Hippocampal formation (tissue), 2 donors: ENCODE measurements at regions not wholly inside any gene's neighbourhood (a gene's known extent, or its start where the extent isn't known, plus 50 kb on each side); places are given as distances from the start of the nearest gene placed in this dataset.

ENCODE experiments used
- DNase-seq, 2 donors: peaks; one replicate each; lab custom pipeline; 2025; lab: John Stamatoyannopoulos, UW

DNA sequence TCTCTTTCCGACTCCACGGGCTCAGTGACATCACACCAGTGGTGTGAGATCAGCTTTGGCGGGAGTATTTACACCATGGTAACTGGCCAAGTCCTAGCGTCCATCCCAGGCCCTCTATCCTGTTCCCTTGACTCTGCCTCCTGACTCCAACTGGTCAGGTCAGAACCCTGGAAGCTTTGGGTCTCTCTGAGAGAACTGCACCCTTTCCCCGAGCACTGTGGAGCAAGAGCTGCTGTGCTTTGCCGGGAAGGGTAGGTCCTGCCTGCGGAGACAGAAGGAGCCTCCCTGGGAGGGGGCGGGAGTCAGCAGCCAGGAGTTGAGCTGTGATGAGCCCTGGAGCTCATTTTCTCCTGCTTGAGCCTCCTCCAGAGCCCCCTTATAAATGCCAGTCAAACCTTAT lies 212.1 kb upstream of the TNRC6C start:
- DNase-seq = no peak

DNA sequence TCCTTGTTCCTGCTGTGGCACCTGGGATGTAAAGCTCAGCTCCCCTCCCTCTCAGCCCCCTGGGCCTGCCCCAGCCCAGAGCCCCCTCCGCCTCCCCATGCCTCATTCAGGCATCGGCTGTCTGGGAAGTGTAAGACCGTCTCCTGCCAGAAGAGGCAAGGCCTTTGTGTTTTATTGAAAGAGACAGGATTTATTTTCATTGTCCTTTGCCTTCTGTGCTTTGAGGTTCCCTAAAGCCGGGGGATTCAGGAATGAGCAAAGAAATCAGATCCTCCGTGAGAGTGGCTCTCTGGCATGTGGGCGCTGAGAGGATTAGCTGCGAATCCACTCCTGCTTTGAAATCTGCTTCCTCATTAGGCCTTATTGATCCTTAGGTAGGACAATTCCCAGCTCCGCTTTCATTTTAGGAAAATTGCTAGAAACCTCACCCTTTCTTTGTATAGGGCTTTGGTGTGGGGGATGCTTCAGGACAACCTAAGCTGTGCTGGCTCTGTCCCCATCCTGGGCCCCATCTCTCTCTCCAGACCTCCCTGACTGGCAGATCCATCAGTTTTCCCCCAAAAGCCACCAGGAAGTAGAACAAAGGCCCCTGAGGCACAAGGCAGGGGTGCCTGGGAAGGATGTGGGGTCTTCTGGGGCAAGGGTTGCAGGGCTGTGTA lies 211.5 kb upstream of the TNRC6C start:
- no peak for DNase-seq

DNA sequence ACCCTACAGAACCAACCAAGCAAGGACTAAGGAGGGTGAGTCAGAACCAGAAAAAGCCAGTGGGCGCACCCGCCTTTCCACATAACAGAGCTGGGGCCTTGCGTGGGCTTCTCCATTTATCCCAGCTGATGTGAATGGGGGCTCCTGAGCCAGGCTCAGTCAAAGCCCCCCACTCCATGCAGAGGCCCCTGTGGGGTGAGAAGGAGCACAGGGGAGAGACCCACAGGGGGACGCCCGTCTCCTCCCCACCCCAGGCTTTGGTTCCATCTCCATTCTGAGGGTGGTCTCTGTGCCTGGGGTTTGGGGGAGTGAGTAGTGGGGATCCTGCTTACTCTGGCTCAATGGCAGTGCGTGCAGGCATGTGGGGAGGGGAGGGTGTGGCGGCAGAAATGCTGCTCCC lies 210.1 kb upstream of the TNRC6C start:
- DNase-seq = no peak

DNA sequence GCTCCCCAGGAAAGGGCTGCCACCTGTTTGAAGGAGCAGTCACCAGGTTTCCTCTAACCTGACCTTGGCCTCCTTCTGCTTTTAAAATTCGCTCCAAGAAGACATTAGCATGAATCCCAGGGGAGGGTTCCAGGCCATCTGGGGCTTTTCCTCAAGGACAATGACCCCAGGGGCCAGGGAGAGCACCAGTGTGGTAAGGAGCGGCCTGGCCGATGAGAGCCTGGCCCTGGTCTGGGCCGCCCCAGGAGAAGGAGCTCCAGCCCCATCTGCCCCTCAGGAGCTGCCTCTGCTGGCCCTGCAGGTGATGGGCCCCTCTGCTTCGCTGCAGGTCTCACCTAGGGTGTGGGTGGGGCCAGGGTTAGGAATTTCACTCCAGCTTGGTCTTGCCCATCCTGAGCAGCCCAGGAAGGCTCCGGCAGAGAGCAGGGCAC lies 209.2 kb upstream of the TNRC6C start:
- DNase-seq = no peak

DNA sequence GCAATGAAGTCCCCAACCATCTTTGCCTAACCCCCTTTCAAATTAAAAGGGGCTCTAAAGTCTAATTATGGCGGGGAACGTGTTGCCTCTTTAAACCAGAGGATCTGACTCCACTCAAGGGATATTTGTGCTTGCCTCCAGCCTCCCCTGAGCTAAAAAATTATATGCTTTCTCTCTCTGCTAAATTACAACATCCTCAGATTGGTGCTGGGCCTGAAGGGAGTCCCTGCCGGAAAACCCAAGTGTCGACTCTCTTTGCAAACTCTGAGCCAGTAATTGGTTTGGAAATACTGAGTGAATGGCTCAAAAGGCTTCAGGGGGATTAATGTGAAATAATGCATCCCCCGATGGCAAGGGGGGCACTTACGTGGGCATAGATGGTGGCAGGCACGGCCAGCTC lies 208.5 kb upstream of the TNRC6C start:
- DNase-seq = no peak

DNA sequence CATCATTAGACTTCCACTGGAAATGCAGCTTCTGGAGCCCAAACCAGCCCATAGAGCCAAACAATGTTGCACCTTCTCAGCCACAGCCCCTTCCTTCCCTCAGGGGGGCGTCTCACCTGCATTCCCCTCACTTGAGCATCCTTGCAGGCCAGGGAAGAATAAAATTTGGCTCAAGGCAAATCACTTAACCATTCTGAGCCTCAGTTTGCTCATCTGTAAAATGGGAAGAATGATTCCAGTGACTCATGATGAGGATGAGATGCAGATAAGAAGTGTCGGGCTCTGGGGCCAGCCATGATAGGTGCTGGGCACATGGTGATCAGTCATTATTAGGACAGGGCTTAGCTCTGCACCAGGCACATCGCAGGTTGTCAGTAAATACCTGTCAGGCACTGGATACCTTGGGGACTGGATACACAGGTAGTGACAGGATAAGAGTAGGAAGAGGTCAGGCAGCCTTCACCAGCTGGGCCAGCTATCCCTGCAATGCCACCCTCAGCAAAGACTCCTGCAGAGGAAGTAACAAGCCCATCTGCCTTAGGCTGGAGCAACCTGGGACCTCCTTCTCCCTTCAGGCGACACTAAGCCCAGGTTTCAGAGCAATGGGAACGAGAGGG lies 208.0 kb upstream of the TNRC6C start:
- no peak for DNase-seq

DNA sequence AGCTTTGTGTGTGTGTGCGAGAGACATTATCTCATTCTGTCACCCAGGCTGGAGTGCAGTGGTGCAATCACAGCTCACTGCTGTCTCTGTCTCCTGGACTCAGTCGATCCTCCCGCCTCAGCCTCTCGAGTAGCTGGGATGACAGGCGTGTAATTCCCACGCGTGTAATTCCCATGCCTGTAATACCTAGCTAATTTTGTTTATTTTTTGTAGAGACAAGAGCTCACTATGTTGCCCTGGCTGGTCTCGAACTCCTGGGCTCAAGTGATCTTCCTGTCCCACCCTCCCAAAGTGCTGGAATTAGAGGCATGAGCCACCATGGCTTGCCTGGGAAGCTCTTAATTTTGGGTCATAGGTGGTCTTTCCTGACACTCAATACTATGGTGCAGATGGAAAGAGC lies 205.3 kb upstream of the TNRC6C start:
- DNase-seq = no peak

DNA sequence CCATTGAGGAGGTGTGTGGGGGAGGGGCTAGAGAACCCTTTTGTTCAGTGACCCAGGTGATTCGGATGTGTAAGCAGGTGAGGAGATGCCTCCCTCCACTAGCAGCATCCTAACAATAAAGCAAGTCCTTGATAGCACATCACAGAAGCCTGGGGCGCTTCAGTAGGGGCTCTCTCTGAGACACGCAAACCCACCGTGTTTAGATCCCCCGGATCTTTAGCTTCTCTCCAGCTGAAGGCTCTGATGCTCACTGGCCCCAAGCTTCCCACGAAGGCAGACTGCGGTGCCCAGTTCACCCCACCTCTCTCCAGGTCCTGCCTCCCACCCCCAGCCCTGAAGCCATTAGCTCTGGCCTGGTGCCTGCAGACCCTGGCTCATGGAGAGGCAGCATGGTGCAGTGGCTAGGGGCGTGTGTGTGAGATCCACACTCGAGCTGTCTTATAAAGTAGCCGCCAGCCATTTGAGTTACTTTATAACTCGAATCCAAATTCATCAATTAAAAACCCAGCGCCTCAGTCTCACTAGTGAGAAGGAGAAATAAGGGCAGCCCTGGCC lies 204.7 kb upstream of the TNRC6C start:
- DNase-seq = no peak

DNA sequence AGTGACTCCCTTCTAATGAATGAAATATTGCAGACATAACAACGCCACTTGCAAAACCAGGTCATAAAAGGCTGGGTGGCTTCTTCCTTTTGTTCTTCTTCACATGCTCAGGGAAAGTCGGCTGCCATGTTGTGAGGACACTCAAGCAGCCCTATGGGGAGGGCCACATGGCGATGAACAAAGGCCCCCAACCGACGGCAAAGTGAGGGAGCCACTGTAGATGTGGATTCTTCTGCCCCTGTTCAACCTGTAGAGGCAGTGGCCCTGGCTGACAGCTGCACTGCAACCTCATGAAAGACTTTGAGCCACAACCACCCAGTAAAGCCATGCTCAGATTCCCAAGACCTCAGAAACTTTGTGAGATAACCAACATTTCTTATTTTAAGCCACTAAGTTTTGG lies 203.5 kb upstream of the TNRC6C start:
- no peak for DNase-seq

DNA sequence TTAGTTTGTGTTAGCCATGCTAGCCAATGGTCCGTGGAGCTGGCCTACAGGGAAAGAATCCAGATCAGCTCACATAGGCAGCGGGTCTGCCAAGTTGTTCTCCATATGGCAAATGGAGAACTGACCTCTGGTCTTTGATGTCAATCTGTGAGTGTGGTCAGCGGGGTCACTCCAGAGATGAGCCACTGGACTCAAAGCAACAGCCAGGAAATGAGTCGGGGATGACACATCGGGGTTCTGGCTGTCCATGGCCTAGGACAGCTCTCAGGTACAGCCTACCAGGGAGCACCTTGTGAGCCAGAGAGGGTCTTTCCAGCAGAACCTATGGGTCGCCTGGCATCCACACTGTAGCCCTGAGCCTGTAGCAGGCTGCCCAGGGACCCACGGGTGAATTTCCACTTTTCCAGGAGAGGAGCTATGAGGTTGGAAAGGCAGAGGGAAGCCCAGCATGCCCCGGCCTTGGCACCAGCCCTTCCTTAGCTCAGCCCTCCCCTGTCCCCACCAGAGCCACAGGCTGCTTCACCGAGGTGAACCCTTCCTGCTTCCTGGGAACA lies 203.0 kb upstream of the TNRC6C start:
- DNase-seq = no peak

DNA sequence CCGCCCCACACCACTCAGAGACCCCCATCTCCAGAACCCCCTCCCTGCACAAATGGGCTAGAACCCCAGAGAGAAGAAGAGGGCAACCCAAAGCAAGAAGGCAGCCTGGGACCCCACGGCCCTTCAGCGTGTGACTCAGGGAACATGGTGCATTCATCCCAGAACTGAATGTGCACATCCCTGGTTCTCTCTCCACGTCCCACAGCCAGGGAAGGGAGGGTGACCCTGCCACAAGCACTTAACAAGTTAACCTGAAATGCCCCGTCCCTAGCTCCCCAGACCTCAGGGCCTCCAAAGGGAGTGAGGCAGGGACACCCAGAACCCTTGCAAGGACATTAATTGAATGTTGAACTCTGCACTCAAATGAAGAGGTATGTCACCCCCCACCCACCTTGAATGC lies 202.5 kb upstream of the TNRC6C start:
- no peak for DNase-seq

DNA sequence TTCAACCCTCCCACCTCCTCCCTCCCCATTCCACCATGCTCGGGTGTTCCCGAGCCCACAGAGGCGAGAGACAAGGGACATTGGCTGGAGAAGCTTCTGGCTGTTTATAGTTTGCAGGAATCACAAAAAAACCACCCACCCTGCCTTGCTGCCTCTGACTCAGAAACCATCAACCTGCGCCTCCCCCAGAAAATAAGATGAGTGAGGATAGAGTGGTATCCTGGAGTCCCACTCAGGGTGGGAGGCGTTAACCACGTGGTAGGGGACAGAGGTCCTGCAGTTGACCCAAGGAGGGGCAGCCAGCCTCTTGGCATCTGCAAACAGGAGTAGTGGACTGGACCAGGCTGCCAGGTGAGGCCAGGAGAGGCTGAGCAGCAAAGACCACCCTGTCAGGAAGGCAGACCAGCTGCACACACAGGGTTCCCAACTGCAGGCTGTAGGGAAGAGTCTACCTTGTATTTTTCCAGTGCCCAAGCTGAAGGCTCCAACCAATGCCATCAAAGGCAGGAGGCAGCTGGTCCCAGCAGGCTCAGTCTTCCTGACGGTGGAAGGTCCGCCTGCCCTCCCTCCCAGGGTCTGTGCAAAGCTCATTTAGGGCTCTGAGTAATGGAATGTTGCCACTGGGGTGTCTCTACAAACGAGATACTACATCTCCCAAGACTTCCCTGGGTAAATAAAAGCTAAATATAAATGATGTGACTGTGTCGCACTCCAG lies 201.5 kb upstream of the TNRC6C start:
- DNase-seq = no peak

DNA sequence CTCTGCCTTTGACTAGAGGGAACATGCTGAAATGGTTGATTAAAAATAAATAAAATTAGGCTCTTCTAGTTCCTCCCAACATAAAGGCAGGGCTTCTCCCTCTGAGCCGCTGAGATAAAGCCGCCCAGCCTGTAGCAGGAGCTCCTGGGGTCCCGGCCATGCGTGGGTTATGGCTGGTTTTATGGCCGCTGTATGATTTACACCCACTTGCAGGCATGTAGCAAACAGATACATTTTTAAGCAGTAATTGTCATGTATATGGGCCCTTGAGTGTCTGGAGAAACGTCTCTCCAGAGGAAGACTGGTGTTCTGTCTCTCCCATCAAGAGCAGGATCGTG lies 201.0 kb upstream of the TNRC6C start:
- no peak for DNase-seq

DNA sequence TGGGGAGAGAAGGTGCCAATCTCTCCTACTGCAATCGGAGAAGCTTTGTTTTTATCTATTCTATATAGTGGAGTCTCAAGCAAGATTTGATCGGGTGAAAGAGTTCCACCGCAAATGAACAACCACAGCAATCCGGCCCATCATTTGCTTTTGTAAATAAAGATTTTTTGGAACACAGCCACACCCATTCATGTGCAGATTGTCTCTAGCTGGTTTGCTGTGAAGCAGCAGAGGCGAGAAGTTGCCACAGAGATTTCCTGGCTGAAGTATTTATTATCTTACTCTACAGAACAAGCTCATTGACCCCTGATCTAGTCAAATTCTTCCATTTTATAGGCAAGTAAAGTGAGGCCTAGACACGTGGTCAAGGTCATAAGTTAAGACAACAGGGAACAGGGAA lies 195.5 kb upstream of the TNRC6C start:
- no peak for DNase-seq

DNA sequence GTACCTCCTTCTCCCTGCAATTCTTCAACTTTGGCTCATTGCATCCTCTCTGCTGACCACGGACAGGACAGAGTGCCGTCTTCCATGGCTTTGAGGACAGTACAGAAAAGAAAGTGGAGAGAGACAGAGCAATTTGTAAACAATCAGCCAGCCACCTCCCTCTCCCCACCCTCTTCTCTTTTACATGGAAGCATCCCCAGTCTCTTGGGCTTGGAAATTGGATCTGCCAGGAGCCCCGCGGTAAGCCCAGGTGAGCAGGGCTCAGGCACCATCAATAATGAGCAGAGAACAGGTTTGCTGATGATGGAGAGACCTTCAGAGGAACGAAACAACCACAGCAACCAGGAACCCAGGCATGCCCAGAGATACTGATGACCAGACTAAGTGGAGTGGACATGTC lies 194.9 kb upstream of the TNRC6C start:
- no peak for DNase-seq

DNA sequence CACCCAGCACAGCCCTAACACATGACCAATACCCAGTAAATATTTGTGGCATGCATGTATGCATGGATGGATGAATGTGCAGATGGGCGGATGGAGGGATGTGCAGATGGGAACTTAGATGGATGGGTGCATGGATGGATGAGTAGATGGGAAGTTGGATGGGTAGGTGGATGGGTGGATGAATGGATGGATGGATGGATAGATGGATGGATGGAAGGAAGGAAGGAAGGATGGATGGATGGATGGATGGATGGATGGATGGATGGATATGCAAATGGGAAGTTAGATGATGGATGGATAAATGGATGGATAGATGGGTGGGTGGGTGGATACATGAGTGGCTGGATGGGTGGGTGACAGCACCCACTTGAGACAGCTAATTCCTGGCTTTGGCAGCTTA lies 193.2 kb upstream of the TNRC6C start:
- DNase-seq = no peak

DNA sequence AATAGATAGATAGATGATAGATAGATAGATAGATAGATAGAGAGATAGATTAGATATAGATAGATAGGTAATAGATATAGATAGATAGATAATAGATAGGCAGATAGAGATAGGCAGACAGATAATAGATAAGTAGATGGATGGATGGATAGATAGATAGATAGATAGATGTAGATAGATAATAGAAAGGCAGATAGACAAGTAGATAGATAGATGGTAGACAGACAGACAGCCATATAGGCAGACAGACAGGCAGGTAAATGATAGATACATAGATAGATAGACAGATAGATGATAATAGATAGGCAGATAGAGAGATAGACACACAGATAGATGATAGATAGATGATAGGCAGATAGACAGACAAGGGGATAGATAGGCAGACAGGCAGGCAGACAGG lies 191.4 kb upstream of the TNRC6C start:
- no peak for DNase-seq

DNA sequence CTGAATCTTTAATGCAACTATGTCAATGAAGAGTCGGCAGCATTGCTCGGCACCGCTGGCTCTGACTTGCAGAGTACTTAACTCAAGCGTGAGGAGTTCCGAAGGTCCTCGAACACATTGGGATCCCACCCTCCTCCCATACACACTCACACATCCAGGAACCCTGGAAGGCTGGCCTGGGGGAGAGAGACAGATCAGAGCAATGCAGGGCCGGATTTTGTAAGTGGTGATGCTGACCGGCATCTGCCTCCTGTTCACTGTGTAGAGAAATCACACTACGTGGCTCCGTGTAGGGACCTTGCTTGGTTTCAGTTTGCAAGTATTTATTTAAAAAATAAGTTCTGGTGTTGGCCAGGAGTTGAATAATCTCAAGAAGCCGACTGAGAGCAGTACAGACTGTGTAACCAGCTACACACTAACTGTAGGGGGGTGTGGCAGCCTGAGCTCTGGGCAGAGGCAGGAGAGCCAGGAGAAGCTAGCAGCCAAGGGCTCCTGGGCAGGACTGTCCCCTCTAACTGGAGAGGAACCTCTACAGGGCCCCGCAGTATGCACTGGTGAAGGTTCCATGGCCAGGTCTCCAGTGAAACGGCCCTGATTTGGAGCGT lies 190.2 kb upstream of the TNRC6C start:
- DNase-seq = no peak

DNA sequence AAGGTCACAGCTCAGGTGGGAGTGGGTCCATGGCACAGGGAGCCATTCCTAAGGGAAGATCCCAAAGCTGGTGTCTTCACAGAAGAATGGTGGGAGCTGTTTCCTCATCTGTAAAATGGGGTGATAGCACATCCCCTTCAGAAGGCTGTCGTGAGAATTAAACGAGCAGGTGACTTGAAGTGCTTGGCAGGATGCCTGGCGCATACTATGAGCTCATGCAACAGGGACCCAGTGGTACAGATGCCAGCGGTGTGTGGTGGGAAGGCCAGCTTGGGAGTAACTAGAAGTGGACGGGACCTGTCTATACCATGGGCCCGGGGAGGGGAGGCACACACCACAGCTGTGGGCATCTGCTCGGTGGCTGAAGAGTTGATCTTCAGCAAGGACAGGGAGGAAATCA lies 189.3 kb upstream of the TNRC6C start:
- DNase-seq = no peak

DNA sequence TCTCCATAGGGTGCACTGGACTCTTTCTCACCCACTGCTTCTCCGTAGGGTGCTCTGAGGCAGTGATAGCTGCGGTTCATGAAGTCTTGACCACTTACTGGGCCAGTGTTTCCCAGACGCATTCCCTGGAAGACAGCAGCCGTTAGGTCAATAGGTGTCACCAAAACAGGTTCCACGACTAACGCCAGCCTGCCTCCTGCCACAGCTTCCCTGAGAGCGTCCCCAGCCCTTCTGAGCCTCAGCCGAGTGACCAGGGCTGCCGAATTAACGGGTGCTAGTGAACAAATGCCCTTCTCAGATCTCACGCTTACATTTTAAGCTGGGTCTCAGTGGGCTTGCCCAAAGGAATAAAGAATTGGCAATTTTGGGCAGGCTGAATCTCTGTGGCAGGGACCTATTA lies 188.7 kb upstream of the TNRC6C start:
- no peak for DNase-seq

DNA sequence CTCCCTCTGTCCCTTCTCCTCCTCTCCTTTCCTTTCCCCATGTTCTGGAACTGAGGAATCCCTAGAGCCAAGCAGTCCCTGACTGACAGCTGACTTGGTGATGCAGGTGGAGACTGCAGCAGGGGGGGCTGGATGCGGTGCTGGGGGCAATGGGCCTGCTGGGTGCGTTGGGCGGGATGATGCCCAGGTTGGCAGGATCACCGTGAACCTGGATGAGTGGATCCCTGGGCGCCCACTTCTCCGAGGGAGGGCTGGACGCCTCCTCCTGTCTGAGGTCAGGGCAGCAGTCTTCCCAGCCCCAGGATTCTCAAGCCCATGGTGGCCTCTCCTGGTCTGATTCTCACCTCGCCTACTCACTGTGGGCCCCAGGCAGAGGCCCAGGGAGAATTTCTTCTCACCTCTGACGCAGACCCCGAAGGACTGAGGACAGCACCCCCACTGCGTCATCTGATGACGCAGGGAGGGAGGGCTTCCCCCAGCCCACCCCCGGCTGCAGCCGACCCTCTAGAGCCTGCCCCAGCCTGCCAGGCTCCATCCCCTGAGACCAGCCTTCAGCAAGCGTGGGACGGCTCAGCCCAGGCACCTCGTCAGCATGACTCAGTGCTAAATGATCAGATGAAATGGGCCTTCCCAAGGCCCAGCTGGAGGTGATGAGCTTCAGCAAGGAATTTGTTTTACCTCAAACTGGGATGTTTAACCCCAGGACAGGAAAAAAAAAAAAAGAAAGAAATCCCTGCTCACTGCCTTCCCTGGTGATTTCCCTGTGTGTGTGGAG lies 188.0 kb upstream of the TNRC6C start:
- no peak for DNase-seq

DNA sequence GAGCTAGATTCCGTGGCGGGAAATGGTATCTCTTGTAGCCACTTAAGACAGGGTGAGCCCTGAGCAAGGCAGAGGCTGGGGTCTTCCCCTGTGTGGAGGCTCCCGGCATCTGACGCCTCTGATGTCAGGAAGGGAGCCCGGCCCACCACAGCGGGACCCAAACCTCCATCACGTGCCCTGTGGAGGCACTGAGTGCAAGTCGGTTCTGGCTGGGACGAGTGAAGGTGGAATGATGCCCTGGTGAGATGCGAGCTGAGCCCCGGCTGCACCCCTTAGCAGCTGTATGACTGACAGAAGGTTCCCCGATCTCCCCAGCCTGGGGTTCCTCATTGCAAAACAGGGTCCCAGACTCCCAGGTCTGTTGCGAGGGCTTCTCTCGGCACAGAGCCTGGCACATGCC lies 187.4 kb upstream of the TNRC6C start:
- no peak for DNase-seq
